Ramos (cell line): ENCODE measurements at regions not wholly inside any gene's neighbourhood (a gene's known extent, or its start where the extent isn't known, plus 50 kb on each side); places are given as distances from the start of the nearest gene placed in this dataset.

Experiments used
- in situ Hi-C: fragments of 300-500 bp; cut with MboI; formaldehyde crosslinking; loops from one replicate; pipeline ENCODE4 v1.14.3; 2022; ENCODE audit warnings: low sequenced_read_pairs; ENCODE audit not compliant: unreplicated experiment

GRCh38 chr16:54361246-54361645, 74.7 kb upstream of the IRX3 start:
- in situ Hi-C loops: no loop called here

- in situ Hi-C loops: no loop called here
Observed at GRCh38 chr16:54360681-54361080, 74.1 kb upstream of the IRX3 start.

- in situ Hi-C loops: no loop called here
Observed at GRCh38 chr16:54359555-54359954, 73.0 kb upstream of the IRX3 start.

GRCh38 chr16:54359081-54359480, 72.5 kb upstream of the IRX3 start:
- in situ Hi-C loops: no loop called here

- in situ Hi-C loops: no loop called here
Observed at GRCh38 chr16:54356391-54356790, 69.8 kb upstream of the IRX3 start.

- in situ Hi-C loops: no loop called here
Observed at GRCh38 chr16:54355251-54355650, 68.7 kb upstream of the IRX3 start.

- in situ Hi-C loops: no loop called here
Observed at GRCh38 chr16:54353097-54353496, 66.5 kb upstream of the IRX3 start.

GRCh38 chr16:54351171-54351570, 64.6 kb upstream of the IRX3 start:
- in situ Hi-C loops: no loop called here

GRCh38 chr16:54347961-54348360, 61.4 kb upstream of the IRX3 start:
- in situ Hi-C loops: no loop called here

GRCh38 chr16:54346041-54346440, 59.5 kb upstream of the IRX3 start:
- in situ Hi-C loops: no loop called here

GRCh38 chr16:54344646-54345630, 58.4 kb upstream of the IRX3 start:
- in situ Hi-C loops: no loop called here

- in situ Hi-C loops: no loop called here
Observed at GRCh38 chr16:54342966-54343365, 56.4 kb upstream of the IRX3 start.

GRCh38 chr16:54341892-54342776, 55.5 kb upstream of the IRX3 start:
- in situ Hi-C loops: no loop called here

GRCh38 chr16:54340531-54340930, 53.9 kb upstream of the IRX3 start:
- in situ Hi-C loops: no loop called here

- in situ Hi-C loops: no loop called here
Observed at GRCh38 chr16:54336631-54337204, 50.1 kb upstream of the IRX3 start.
